Neural cell (in vitro differentiated cells): ENCODE measurements at regions not wholly inside any gene's neighbourhood (a gene's known extent, or its start where the extent isn't known, plus 50 kb on each side); places are given as distances from the start of the nearest gene placed in this dataset.

Experiments used
- CTCF ChIP-seq: fragments of 450-650 bp; IDR thresholded peaks from 2 replicates; pipeline ENCODE4 v1.5.1; 2014; ENCODE audit warnings: antibody characterized with exemption, mild to moderate bottlenecking, moderate library complexity; ENCODE audit not compliant: poor library complexity, severe bottlenecking
- EP300 ChIP-seq: fragments of 450-650 bp; conservative IDR thresholded peaks from 2 replicates; pipeline ENCODE4 v1.6.1; 2014; ENCODE audit warnings: antibody characterized with exemption, mild to moderate bottlenecking, moderate library complexity; ENCODE audit not compliant: poor library complexity, severe bottlenecking
- EZH2 ChIP-seq: fragments of 200-600, 300-800 bp; shearing (Covaris generic), sonication (generic); IDR thresholded peaks from 2 replicates; pipeline ENCODE4 v1.6.1; 2014; ENCODE audit warnings: antibody characterized with exemption, low read length, borderline replicate concordance, mild to moderate bottlenecking; ENCODE audit not compliant: insufficient read depth, poor library complexity, severe bottlenecking
- POLR2AphosphoS5 ChIP-seq: IDR thresholded peaks from 2 replicates; pipeline ENCODE4 v1.6.1; 2012
- REST ChIP-seq: IDR thresholded peaks from 2 replicates; pipeline ENCODE4 v1.6.1; 2012; ENCODE audit warnings: borderline replicate concordance

- TF ChIP-seq POLR2AphosphoS5 (no peak), CTCF (no peak), EP300 (no peak), EZH2 (no peak), REST (no peak)
These were observed 61.1 kb downstream of the SLC25A47 start for GRCh38 chr14:100384277-100384676.
